Activated CD4-positive, alpha-beta T cell treated with anti-CD3 and anti-CD28 coated beads, Interleukin-2, amount 50 U/mL, for 16 hours (primary cell): ENCODE measurements at regions not wholly inside any gene's neighbourhood (a gene's known extent, or its start where the extent isn't known, plus 50 kb on each side); places are given as distances from the start of the nearest gene placed in this dataset.
A peak's percentile ranks its signal among the peaks of the same experiment; 100 is the strongest.
"Not testable (repeated sequence)": the region's sequence is repeated elsewhere in the genome, so short reads cannot be mapped to it uniquely, and the experiment has no call there.

Source experiments
- DNase-seq: peaks from one replicate; pipeline ENCODE4 v3.0.0-alpha.2; 2020

DNA sequence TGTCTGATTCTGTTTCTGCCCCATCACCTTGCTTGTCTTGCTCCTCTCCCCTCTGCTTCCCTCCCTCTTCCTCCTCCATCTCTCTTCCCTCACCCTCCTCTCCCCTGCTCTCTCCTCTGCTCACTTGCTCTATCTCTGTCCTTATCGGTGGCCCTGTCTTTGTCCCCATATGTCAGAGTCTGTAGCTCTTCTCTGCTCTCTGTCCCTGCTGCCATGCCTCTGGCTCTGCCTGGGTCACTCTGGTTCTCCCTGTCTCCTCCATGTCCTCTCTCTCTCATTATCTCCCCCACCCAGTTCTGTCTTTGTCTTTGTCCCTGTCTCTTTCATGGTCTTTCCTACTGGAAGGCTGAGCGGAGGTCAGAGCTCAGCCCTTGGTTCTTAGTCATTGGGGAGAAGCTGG lies 169.1 kb upstream of the NLRP1 start:
- no peak for DNase-seq

DNA sequence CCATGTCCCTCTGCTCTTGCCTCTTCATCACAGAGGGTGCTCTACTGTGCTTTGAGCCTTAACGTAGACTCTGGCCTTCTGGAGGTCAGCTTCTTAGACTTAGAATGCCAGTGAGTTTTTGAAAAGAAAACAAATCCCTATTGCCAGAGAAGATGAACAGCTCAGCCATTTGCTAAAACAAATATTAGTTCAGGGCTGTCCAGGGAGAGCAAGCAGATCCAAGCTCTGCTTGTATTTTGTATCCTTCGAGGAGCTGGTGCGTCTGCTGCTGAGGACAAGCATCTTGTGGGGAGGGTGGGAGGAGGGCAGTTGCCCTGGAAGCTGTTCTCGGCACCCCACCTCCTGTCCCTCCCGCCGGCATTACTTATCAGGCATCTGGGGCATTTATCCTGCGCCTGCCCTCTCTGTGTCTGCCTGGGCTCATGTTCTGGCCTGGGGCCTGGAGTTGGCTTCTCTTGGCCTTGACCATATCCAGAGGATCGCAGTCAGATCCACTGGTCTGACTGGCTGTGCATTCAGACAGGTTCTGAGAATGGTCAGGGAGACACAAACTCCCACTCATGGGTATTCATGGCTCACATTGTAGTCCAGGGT lies 173.1 kb upstream of the NLRP1 start:
- DNase-seq: no peak

DNA sequence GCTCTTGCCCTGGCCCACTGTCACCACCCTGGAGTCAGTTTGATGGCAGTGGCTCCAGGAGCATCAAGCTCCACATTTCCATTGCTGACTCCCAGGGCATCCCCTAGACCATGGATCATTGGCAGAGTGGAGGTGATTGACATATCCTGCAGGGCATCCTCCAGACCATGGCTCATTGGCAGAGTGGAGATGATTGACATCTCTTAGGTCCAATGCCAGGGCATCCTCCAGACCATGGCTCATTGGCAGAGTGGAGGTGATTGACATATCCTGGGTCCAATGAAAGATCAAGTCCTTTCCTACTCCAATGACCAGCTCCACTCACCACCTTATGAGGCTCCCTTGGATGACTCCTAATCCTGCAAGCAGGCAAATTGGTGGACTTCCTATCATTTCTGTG lies 174.3 kb upstream of the NLRP1 start:
- DNase-seq: peak; percentile 14

DNA sequence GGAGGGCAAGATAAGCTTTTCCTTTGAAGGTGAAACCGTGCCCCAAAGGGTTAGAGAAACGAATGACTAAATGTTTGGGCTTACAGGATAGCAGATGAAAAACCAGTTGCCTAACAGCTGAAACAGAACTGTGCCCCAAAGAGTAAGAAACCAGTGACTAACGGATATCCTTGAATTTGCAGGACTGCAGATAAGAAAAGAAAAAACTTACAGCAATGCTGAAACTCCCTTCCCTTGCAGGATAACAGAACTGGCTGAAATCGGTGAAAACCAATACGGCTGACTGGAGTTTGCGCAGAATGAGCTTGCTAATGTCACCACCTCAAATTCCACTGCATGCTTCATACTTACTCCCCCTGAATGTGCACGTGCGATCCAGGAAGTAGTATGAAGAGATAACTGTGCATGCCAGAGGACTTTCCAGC lies 175.2 kb upstream of the NLRP1 start:
- peak; percentile 14 for DNase-seq

DNA sequence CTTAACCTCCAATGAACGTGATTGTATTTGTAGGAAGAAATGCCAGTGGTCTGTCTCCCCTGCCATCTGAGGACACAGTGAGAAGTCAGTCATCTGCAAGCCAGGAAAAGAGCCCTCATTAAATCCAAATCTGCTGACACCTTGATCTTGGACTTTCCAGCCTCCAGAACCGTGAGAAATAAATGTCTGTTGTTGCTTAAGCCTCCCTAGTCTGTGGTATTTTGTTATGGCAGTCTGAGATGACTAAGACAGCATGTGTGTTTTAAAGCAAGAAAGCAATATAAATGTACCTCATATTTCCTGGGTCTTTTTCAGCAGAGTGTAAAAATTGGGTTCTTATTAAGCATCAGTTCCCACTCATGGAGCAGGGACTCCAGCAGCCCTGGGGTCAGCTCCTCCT lies 177.9 kb upstream of the NLRP1 start:
- no peak for DNase-seq

DNA sequence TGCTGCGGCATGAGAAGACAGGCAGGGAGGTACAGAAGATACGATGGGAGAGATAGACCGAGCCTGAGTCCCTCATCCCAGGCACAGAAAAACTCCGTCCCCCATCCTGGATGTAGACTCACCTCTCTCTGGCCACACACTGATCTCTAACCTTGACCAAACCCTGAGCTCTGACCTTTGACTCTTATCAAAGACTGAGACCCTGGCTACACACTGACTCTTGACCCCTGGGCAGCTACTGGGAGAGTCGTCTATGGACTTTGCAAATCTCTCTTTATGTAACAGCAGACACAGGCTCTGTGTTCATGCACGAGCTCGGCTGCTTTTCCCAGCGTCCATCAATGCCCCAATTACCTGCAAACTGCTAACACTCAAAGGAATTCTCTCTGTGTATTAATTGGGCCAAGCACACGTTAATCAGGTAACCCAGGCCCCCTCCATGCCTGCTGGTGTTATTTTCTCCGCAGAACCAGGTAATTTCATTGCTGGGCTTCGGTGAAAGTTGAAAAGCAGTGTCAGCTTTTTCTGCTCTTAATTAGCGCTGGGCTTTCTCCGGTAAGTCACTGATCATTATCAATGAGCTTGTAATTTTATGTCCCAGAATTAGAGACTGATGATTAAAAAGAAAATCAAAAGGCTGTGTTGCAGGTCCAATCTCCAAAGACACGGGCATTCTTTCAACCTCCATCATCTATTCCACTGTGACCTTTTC lies 179.4 kb upstream of the NLRP1 start:
- DNase-seq: no peak

DNA sequence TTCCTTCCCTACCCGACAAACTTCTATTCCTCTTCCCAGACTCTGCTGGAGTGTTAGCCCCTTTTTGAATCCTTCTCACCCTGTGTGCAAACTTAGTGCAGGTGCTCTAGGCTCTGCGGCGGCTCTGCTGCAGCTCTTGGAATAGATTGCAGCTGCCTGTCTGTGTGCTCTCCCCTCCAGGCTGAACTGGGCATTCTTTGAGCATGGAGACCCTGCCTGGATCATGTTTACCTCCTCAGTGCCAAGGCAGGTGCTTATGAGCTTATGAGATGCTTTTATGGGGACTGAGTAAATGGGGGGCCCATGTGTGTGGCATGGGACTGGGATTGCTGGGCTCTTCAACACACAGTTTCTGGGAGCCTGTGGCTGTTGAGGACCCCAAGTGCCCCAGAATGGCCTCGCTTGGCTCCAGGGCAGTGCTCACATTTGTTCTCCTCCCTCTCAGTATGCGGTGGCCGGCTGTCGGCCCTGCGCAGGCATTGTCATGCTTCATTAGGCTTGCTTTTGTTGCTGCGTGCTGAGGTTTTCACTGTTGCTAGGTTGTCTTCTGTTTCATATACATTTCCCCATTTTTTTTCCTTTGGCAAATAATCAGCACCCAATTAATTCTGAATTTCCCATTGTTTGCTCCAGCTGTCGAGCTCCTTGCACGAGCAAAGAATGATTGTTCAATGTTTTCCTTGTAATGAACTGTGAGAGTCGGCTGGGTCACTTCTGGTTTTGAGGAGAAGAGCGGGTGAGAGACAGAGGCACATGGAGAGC lies 185.5 kb upstream of the NLRP1 start:
- DNase-seq: no peak

DNA sequence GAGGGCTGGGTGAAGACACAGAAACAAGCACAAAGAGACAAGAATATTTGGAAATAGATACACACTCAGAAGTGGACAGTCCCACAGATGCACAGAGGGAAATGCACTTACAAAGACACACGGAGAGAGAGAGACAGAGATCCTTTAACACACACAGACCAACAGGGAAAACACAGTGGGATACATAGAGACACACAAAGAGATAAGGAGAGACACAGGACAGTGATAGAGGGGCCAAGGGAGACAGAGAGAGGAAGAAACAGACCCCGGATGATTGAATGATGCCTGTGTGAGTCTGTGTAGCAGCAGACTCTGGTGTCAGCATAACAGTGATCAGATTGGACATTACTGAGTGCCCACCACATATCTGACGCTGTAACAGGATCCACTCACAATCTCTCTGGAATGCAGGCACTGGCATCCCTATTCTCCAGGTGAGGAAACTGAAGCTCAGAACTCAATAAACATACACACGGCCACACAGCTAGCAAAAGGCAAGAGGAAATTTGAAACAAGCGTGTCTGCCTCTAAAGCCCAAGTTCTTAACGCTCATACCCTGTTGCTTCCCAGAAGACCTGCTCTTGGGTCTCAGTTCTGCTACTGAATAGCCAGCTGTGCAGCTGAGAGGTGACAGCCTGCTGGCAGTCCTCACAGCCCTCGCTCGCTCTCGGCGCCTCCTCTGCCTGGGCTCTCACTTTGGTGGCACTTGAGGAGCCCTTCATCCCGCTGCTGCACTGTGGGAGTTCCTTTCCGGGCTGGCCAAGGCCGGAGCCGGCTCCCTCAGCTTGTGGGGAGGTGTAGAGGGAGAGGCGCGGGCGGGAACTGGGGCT lies 186.3 kb upstream of the NLRP1 start:
- no peak for DNase-seq

DNA sequence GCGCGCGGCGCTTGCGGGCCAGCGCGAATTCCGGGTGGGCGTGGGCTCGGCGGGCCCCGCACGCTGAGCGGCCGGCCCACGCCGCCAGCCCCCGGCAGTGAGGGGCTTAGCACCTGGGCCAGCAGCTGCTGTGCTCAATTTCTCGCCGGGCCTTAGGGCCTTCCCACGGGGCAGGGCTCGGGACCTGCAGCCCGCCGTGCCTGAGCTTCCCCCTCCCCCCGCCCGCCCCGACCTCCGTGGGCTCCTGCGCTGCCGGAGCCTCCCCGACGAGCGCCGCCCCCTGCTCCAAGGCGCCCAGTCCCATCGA lies 186.9 kb upstream of the NLRP1 start:
- not testable (repeated sequence) for DNase-seq

DNA sequence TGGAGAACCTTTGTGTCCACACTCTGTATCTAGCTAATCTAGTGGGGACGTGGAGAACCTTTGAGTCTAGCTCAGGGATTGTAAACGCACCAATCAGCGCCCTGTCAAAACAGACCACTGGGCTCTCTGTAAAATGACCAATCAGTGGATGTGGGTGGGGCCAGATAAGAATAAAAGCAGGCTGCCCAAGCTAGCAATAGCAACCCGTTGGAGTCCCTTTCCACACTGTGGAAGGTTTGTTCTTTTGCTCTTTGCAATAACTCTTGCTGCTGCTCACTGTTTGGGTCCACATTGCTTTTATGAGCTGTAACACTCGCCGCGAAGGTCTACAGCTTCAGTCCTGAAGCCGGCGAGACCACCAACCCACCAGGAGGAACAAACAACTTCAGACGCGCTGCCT lies 187.7 kb upstream of the NLRP1 start:
- not testable (repeated sequence) for DNase-seq

DNA sequence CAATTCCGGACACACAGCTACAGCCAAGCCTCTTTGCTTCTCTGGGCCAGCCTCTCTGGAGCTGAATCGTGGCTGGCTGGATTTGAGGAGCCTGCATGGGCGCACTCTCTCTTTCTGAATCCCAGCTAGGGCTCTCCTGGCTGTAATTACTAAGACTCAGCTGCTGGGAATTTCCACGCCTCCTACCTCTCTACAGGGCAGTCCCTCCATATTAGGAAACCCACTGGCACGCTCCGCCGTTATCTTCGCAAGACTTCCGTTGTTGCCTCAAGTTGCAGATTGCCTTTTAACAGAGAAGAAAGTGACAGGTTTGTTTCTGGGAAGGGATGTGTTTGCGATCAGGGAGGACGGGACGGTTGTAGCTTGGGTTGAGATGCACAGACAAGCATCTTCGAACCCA lies 188.4 kb upstream of the NLRP1 start:
- no peak for DNase-seq

DNA sequence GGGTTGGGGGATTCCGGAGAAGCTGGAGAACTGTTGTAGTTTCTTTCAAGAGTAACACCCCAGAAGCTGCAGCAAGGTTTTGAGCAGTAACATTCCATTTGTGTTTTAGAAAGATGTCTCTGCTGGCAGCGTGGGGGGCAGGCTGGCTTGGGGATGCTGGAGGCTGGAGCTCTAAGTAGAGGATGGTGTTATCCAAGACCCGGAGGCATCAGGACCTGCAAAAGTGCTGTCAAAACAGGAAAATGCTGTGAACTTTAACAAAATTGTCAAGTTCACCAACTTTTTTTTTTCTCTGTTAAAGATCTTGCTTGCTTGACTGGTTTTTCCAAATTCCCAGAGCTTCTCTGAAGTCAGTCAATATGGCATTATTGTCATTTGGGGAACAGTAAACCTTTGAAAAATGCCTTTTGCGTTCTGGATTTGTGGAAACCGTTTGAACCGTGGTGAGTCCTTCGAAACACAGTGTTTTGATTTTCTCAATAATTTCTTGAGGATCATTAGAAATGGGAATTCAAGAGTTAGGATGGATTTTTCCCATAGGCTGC lies 189.6 kb upstream of the NLRP1 start:
- DNase-seq: no peak

DNA sequence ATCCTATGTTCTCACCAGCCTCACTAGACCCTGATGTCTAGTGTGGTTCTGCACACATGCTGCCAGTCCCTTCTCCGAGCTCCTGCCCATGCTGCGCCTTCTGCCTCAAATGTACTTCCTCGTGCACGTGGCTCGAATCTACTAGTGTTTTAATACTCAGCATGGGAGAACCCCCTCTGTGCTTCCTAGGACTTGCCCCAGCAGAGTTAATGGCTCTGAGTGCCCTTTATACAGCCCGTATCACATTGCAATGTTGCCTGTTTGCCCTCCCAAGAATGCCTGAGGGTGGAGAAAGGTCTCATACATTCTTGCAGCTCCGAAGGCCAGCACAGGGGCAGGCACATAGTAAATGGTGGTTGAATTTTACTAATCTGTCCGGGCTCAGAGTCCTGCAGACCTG lies 190.8 kb upstream of the NLRP1 start:
- no peak for DNase-seq

DNA sequence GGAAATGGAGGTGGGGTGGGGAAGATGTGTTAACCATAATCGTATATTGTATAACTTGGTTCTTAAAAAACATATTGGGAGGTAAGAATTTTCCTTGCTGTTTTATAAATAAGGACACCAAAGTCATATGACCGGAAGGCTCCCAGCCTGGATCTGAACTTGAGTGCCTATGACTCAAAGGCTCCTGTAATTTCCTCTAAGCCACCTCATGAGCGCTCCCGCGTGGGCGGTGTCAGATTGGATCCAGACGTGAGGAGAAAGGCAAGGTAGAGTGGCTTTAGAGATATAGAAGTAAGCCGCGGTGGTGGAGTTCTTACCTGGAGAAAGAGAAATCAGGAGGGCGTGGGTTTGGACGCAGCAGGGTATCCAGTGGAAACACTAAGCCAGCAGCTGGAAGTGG lies 196.2 kb upstream of the NLRP1 start:
- no peak for DNase-seq

DNA sequence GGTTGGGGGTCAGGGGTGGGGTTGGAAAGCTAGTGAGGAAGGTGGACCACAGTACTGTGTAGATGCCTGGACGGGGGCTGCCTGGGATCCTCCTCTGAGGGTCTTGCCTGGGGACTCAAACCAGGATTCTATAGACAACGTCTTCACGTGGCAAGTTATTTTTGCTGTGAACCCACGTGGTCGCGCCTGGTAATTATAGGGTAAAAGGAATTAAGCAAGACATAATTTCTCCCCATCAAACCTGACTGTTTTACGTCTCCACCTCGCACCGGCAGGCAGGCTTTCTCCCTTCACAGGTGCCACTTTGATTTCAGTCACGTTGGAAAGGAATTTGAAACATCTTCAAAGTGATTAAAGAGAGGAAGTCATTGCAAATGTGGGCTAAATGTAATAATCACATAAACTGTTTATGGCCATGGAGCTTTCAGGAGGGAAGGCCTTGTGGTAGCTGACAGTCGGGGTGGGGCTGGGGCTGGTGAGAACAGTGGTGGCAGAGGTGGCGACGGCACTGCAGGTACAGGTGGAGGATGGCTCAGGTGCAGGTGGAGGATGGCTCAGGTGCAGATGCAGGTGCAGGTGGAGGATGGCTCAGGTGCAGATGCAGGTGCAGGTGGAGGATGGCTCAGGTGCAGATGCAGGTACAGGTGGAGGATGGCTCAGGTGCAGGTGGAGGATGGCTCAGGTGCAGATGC lies 197.1 kb upstream of the NLRP1 start:
- DNase-seq: no peak

DNA sequence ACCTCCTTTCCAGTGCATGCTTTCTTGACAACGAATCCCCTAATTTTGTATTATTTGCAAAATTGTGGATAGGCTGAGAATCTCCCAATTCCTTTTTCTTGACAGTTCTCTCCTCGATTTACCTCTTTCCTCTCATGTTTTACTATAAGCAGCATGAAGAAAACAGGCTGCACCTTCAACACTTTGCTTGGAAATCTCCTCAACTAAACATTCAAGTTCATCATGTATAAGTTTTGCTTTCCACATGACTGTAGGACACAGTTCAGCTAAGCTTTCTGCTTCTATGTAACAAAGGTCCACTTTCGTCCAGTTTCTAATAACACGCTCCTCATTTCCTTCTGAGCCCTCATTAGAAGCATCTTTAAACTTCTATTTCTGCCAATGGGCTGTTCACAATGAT lies 199.0 kb upstream of the NLRP1 start:
- no peak for DNase-seq

DNA sequence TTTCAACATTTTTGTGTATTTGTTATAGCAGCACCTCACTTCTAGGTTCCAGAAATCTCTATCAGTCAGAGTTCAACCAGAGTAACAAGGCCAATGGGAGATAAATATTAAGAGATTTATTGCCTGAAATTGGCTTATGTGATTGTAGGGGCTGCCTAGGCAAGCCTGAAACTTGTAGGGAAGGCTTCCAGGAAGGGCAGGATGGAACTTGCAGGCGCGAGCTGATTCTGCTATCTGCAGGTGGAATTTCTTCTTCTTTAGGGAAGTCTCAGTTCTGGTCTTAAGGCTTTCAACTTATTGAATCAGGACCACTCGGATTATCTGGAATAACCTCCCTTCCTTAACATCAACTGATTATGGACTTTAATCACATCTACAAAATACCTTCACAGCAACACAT lies 199.5 kb upstream of the NLRP1 start:
- DNase-seq: no peak

DNA sequence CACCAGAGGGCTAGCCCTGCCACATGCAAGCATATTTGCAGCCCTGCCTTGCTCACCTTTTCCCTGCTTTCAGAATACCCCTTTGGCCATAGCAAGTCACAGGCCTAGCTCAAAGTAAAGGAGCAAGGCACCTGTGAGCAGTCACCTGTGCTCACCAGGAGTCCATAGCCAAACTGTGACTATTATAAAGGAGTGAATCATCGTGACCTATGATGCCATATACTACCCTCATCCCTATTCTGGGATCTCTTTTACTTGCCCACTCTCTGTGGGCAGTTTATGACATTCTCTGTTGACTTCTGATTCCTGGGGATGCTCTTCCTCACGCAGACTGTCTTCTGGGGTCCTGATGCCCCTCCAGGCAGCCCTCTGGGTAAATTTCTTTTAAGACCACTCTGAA lies 200.5 kb upstream of the NLRP1 start:
- no peak for DNase-seq

DNA sequence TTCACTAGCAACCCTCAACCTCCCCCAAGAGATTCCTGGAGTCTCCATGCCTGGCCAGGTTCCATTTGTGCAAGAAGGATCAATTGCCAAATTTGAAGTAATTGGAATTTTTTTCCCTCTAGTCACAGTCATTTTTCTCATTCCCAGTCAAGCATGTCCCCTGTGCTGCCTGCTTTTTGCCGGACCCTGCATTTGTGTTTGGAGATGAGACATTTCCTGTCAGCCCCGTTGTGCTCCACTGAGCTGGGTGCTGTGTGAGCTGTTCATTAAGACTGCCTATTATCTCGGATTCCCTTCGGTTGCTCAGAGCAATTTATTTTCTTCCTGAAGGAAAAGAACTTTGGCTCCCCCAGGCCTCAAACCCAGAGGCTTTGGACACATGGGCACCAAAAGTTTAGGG lies 201.0 kb upstream of the NLRP1 start:
- DNase-seq: no peak

DNA sequence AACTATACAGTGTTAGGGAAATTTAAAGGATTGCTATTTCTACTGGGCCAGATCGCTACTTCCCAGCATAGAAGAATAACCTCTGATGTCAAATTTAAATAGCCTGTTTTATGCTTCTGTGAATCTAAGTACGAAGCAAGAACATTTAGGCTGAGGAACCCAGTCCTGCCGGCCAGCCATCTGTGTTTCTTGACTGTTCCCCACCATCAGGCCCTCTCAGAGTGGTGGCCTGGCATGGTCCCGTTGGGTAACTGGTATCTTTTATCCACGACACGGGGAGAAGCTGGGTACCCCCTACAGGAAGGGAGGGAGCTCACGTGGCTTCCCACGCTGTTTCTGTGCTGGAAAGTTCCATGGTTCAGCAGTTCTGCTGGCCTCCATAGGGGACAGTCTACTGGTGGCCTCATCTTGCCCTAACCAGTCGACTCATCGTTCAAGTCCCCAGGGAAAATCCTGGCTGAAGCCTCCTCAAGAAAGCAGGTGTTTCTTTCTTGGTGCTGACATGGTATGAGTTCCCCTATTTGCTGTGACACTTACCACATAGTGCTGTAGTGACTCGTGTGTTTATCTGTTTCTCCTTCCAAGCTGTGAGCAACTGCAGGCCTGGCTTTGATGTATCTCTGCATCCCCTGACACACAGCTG lies 201.7 kb upstream of the NLRP1 start:
- no peak for DNase-seq

DNA sequence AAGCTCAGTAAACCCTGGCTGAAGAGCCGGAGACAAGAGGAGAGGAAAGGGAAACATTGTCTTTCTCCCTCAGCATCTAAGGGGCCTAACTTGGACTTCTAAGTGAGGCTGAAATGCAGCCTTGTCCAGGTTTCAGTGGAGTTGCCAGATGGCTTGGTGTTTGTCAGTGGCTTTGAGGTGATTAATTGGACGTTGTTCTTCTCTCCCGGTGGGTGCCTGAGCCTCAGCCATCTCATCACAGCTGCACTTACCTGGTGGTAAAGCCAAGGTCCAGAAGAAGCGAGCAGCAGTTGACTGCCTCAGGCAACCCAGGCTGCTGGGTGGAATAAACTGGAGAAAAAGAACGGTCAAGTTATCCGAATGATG lies 202.2 kb upstream of the NLRP1 start:
- DNase-seq: no peak

DNA sequence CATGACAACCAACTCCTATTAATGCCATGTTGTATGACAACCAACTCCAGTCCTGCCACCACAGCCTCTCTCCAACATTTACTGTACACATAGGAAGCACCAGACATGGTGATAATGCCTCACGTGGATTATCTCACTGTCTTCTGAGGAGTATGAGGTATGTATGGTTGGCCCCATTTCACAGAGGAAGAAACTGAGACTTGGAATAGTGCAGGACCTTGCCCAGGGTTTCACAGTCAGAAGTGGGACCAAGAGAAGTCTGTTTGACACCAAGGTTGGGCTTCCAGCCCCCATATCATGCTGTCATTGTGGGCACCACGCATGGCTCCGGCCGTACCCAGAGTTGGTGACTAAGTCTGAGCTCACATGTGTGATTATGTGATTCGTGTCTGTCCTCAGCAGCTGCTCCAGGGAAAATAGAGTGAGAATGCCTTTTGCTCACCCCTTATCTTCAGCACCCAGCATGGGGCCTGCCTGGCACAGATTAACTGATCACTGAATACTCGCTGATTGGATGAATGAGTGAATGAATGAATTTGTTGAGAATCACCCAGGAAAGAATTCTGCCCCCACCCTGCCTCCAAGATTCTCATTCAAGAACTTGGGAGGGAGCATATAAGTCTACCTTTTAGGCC lies 204.1 kb upstream of the NLRP1 start:
- no peak for DNase-seq
